GM19455 (cell line): ENCODE measurements at regions not wholly inside any gene's neighbourhood (a gene's known extent, or its start where the extent isn't known, plus 50 kb on each side); places are given as distances from the start of the nearest gene placed in this dataset.

Experiments used
- ATAC-seq: cut with Tn5 transposase; IDR thresholded peaks from one replicate; pipeline ENCODE4 v1.9.1; 2021; ENCODE audit not compliant: unreplicated experiment

DNA sequence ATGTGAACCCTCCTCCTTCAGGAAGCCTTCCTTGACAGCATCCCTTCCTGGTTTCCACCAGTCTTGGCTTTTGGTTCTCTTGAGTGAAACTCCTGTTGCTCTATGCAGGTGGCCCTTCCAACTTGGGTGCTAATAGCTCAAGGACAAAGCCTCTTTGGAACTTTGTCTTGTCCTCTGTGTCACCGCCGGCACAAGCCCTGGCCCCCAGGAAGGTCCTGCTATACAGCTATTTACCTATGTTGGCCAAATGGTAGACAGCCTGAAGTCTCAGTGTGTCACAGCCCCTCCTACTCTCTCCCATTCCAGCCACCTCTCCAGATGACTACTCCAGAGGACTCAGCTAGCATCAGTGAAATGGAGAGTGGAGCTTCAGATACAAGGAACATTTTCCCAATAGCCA lies 94.7 kb upstream of the ZNF618 start:
- no peak for ATAC-seq

DNA sequence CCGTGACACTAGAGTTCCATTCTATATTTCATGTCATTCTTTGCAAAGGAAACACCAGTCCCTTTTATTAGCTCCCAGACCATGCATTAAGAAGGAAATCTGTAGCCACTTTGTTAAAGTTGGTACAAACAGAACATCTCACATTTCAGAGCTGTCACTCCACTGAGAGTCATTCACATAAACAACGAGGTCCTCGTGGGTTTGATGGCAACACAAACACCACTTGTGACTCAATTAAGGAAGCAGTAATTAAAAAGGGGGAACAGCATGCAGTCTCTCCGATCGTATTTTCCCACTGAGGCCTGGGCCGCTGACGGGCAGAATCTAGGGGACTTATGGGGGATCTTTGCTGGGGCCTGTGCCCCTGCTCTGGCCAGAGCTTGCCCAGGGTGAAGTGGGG lies 94.2 kb upstream of the ZNF618 start:
- no peak for ATAC-seq

DNA sequence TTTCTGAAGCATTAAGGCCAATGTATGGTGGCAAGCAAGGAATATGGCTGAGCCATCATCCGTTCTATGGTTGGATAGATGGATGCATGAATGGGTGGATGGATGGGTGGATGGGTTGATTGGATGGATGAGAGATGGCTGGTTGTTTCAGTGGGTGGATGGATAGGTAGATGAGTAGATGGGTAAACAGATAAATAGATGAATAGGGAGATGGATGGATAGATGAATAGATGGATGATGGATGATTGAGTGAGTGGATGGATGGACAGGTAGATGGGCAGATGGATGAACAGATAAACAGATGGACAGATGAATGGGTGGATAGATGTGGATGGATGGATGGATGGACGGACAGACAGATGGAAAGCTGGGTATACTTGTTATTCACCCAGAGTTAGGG lies 92.6 kb upstream of the ZNF618 start:
- no peak for ATAC-seq

DNA sequence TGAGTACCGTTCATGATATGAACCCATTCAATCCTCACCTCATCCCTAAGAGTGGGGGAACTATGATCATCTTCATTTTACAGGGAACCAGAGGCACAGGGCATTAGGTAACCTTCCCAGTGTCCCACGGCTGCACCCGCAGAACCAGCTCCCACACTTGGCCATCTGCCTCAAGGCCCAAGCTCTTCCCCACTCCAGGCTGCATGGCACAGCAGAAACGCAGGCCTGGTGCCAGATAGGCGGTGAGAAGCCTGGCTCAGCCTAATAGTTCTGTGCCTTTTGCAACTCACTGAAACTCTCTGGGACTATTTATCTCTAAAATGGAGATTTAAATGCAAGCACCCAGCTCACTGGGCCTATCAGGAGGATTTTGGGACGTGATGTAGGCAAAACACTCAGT lies 90.8 kb upstream of the ZNF618 start:
- ATAC-seq: no peak

DNA sequence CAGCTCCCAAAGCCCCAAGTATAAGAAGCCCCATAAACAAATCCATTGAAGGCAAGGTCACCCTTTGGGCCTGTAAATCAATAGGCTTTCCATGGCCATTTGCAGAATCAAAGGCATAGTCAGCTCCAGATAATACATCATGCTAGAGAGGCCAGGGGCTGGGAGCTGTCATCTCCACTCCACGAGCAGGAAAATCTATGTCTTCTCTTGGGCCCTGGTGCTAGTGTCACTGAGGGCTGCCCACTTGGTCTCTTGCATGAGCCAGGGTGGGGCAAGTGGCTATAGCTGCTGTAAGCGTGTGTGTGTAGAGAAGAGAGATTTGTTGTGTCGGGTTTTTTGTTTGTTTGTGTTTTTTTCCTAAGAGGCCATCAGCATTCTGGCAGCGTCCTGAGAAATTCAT lies 90.0 kb upstream of the ZNF618 start:
- no peak for ATAC-seq

DNA sequence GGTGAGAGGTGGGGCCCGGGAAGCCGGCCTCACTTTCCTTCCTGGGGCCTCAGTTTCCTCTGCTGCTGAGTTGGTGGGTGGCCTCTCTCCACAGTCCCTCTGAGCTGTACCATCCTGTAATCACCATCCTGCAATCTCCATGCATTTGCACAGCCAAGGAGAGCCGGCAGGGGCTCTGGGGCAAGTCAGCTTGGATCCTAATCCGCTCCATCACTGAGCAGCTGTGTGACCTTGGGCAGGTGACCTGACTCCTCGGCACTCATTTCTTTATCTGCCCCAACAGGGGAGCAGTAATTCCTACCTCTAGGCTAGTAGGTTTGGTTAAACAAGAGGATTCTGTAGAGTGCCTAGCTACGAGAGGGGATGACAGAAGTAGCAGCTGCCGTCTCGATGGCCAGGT lies 88.2 kb upstream of the ZNF618 start:
- ATAC-seq: no peak

DNA sequence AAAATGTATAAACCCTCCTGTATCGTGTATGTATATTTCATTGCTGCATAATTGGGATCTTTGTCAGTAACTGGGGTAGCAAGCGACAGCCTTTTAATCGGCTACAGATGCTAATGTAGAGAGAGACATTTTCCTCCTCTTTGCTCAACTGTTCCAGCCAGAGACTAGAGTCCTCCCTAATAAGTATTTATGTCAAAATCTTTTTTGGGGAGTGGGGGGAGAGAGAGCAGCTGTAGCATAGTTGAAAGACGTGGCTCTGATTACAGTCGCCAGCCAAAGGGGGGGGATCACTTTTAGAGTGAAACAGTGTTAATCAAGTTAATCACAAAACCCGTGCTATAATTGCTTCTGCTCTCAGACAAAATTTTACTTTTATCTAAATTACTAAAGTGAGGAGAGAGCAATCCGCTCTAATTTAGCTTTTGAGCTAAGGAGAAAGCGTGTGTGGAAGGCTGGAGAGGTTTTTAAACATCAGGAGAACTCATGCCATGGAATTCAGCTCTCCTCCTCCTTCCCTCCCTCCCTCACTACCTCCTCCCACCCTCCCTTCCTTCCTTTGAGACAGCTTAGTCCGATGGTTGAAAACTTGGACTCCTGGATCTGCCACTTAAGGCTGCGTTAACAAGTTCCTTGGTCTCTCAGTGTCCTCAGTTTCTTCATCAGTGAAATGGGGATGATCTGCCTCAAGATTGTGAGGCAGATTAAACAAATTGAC lies 87.3 kb upstream of the ZNF618 start:
- no peak for ATAC-seq

DNA sequence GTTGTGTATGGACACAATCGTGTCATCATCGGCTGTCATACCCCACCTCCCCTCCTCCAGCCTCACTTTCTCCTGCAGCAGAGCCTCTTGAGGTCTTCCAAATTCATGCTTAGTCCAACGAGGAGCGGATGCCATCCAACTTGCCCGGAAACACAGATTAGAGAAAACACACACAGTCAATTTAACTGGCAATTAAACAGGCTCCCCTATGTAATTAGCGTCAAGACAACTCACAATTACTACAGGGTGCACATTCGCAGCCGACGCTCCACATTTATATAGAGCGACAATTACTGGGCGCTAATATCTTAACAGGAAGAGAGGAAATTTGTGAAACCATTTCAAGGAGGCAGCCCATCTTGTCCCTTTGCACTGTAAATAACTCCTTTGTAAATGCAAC lies 86.0 kb upstream of the ZNF618 start:
- ATAC-seq: no peak

DNA sequence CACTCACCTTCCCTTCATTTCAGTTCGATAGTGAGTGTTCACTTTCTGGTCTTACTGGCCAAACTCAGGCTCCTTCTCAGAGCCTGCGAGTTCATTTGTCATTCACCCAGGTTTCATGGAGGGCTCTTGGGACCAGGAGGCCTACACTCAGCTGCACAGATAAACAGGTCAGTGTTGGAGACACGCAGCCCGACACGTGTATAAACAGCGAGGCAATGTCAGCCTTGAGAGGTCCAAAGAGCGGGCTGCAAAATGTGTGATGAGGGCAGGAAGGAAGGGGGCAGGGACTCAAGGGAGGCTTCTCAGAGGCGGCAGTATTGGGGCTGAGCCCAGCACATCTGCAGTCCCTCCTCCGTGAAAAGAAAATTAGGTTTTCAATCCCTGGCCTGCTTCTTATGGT lies 82.6 kb upstream of the ZNF618 start:
- ATAC-seq: no peak

DNA sequence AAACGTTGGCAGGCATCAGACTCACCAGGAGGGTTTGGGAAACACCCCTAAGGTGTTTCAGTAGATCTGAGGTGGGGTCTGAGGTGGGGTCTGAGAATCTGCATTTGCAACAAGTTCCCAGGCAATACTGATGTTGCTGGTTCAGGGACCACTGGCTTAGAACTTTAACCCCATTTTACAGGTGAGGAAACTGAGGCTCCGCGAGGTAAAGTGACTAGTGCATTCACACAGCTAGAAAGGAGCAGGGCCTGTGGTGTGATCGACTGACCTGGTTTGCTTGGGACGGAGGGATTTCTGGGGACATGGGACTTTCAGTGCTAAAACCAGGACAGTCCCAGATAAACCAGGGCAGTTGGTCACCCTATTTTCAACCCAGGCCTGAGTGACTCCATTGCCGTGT lies 81.4 kb upstream of the ZNF618 start:
- ATAC-seq: no peak

DNA sequence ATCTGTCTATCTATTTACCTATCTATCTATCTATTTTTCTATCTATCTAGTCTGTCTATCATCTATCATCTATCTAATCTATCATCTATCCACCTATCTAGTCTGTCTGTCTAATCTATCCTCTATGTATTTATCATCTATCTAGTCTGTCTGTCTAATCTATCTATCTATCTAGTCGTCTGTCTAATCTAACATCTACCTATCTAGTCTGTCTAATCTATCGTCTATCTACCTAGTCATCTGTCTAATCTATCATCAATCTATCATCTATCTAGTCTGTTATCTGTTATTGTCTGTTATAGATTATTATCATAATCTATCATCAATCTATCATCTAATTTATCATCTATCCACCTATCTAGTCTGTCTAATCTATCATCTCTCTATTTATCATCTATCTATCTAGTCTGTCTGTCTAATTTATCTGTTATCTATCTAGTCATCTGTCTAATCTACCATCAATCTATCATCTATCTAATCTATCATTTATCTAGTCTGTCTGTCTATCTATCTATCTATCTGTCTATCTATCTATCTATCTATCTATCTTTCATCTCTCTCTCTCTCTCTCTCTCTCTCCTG lies 80.2 kb upstream of the ZNF618 start:
- ATAC-seq: no peak

DNA sequence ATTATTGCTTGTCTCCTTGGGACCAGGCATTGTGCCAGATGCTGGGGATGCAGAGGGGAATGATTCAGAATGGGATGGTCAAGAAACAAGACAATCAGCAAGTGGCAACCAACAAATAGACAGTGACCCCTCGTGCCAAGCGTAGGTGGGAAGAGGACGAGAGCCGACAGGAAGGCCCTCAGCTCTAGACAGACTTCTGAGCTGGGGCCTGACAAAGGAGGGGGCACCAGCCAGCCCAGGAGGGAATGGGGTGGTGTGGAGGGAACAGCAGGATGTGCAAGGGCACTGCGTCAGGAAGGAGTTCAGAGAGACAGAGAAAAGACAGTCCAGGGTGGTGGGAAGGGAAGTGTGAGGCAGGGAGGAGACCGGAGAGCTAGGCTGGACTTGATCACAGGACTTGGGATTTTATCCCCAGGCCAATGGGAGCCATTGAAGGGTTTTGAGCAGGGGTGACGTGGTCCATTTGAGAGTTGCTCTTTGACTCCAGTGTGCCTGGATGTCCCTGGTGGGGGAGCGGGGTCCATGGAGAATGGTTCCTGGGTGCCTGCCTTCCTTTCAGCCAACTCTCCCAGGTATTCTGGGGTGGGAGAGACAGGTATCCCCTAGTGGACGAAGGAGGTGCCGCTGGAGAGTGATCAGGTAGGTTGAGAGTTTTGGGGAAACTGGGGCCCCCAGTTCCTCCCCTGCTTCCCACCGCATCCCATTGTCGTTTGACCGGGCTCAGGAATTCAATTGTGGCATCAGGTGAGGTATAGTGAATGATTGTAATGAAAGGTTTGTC lies 79.3 kb upstream of the ZNF618 start:
- ATAC-seq: no peak

DNA sequence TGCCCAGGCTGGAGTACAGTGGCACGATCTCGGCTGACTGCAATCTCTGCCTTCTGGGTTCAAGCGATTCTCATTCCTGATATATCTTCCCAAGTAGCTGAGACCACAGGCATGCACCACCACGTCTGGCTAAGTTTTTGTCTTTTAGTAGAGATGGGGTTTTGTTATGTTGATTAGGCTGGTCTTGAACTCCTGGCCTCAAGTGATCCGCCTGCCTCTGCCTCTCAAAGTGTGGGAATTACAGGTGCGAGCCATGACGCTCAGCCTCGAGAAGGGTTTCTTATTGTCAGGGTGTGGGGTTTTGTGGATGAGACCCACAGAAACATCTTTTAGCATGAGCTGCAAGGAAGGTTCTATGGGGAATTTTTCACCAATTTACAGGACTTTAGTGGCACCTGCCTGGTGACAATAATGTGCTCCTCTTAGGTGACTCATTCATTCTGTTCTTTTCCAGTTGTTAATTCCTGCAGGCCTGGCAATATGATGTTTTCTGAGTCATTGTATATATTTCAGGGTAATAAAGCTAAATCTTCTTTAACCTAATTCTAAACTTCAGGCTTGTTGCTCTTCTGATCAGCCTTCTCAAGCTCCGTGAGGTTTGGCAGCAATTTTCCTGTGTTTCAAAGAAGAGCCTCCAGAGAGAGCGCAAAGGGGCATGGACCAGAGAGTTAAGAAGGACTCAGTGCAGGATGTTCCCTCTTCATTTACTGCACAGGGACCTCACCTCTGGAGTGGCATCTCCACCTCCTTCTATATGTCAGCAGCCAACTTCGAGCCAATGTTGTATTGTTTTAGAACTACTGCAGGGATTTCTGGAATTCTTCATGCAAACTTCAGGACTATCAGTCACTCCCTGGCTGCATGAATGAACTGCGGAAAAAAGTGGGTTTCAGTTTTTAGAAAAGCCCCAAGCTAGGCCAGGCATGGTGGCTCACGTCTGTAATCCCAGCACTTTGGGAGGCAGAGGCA lies 77.8 kb upstream of the ZNF618 start:
- no peak for ATAC-seq

DNA sequence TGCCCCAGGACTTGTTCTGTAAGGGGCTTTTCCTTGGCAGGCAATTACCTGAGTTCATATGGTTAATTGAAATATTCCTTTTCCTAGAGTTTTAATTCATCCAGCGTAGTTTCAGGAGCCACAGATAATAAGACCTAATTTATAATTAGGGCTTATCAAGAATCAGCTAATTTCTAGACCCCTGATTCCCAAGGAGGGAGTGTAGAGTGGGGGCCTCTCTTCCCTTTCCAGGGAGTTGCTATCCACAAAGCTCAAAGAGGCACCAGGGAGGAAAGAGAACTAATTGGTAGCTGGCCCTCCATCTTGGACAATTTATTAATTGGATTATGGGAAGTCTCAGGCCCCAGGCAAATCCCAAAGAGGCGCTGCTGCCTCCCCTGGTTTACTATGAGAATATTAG lies 75.8 kb upstream of the ZNF618 start:
- no peak for ATAC-seq

DNA sequence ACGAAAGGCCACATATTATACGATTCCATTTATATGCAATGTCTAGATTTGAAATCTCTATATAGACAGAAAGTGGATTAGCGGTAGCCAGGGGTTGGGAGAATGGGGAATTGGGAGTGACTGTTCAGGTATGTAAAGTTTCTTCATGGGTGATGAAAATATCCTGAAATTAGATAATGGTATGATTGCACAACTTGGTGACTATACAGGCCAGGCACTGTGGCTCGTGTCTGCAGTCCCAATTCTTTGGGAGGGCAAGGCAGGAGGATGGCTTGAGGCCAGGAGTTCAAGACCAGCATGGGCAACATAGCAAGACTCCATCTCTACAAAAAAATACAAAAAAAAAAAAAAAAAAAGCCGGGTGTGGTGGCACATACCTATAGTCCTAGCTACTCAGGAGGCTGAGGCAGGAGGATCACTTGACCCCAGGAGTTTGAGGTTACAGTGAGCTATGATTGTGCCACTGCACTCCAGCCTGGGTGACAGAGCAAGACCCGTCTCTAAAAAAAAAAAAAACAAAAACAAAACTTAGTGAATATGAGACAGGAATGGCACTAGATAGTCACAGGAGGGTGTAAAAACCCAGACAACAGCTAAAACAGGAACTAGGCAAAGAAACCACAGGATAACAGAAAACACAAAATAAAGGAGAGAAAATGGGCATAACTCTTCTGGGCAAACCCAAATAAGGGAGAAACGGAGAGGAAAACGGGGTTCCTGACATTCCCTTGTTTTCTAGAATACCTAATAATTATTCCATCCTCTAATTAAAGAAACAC lies 72.1 kb upstream of the ZNF618 start:
- ATAC-seq: no peak

DNA sequence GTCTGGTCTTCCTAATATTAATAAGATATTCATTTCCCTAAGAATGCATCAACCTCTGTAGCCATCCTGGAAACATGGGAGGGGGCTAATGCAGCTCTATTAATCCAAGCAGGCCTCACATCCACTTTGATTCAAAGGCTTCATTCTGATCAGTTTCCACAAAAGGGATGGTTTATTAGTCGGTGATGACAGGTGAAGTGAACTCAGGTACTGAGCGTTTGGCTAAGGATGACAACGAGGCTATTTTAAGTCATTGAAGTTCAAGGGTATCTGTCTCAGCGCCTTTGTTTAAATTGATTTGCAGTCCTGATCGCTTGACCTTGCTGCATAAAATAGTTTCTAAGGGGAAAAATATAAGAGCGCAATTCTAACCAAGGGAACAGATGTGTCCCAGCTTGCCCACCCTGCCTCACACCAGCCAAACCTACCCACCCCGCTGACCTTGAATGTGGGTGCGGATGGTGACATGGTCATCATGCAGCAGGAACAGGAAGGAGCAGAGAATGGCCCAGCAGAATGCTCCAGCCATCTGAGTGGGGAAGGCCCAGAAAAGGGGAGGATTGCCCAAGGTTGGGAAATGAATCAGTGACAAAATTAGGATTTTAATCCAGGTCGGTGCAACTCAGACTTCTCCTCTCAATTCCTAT lies 70.5 kb upstream of the ZNF618 start:
- no peak for ATAC-seq

DNA sequence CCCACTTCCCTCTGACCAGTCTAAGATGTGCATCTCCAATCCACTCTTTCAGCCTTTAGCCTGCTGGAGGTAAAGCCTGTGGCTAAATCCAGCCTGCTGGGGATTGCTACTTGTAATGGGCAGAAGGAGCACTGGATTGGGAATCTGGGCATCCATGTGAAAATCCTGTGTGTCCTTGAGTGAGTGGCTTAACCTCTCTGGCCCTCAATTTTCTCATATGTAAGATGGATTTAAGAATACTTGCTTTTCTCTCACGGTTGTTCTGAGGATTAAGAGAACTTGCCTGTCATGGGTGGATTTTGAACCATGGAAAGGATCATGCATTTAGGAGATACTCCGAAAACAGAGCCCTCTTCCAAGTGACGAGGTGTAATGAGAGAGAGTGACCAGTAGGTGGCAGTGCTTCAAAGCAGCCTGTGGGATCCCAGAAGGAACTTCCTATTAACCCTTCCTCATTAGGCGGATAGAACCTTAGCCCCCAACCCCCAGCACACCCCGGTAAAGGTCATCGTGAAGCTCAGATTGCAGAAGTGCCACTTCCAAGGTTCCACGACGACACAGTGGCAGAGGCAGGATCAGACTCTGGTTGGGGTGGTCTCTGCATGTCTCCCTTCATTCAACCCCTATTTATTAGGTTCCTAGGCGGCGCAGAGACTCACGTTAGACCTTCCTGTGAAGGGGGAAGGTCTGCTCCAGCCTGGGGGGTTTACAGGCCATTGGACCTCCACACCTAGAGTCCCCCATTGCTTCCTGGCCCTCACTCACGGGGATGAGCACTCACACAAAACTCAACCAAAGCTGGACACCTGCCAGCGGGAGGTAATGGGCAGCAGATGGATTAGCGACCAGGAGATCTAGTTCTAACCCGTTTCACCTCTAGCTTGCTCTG lies 68.7 kb upstream of the ZNF618 start:
- ATAC-seq: no peak

DNA sequence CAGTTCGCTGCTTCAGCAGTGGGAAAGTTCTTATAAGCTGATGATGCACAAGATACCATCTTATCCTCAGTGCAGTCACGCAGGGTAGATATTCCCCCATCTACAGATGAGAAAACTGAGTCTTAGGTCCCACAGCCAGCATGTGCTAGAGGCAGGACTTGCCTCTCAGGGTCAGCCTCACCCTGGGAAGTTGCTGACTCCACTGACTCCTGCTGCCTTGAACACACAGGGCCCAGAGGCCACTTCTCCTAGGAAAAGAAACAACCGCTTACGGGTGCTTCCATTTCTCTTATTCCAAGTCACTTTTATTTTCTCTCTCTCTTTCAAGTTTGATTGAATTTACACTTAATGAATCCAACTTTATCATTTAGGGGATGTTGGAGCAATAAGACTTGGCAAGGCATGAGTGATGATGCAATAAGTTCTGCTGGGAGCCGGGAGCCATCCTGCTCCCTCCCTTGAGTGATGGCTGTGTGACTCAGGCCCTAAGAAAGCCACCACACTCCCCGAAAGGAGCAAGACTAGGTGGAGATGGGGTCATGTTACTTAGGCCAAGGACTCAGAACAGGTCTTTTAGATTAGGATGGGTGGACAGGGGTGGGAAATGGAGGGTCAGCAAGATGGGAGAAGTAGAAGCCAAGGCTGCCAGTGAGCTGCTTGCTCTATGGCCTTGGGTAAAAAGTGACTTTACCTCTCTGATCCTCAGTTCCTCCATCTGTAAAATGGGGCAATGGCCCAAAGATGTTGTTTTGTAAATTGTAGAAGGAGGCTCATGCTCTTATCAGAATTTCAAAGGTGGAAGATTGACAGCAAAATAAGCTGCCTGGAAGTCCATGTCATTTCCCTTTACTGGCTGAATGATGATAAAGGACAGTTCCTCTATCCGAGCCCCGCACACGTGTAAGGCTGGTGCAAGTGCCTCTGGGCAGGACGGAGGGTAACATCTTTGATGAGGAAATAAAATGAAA lies 67.4 kb upstream of the ZNF618 start:
- no peak for ATAC-seq
